ENCODE measurements at regions not wholly inside any gene's neighbourhood (a gene's known extent, or its start where the extent isn't known, plus 50 kb on each side); places are given as distances from the start of the nearest gene placed in this dataset.

DNA sequence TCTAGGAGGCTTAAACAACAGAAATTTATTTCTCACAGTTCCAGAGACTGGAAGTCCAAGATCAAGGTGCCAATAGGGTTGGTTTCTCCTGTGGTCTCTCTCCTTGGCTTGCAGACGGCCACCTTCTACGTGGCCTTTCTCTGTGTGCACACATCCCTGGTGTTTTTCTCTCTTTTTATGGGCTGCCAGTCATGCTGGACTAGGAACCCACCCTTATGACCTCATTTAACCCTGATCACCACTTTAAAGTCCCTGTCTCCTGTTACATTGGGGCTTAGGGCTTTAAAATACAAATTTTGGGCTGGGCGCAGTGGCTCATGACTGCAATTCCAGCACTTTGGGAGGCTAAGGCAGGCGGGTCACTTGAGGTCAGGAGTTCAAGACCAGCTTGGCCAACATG lies 157.1 kb downstream of the TLE1 start:
- no peak for ATAC-seq
- no peak for DNase-seq (ENCODE audit: missing footprints)
- intact Hi-C loops (cut with DNase I) = no loop called here

DNA sequence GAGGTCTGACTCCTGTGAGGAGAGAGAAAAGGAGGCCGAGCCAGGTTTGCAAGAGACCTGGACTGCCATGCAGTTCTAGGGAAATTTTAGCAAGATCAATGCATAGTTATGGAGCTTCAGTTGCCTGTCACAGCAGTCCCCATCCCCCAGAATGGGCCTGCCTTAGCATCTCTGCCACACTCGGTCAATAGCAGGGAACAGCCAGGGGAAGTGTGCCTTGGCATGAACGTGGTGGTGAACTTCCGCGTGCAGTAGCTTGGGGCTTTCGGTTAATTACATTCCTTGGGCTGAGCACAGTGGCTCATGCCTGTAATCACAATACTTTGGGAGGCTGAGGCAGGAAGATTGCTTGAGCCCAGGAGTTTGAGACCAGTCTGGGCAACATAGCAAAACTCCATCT lies 157.8 kb downstream of the TLE1 start:
- no peak for ATAC-seq
- DNase-seq (ENCODE audit: missing footprints) = no peak
- intact Hi-C loops (cut with DNase I) = no loop called here

DNA sequence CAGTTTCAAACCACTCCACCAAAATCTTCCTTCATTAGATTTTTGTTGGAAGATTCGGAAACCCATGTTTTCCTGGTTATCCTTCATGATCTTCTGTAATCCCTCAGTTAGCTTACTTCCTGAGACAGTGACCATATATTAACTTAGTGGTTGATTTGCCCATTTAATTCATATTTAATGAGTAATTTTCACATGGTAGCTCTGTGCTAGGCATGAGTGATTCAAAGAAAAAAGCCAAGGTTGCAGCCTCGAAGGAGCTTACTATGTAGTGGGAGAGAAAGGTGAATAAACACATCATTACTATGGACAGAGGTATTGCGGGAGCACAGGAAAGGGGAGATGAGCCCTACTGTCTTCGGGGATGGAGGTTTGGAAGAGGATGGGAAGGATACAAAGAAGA lies 158.5 kb downstream of the TLE1 start:
- no peak for ATAC-seq
- no peak for DNase-seq (ENCODE audit: missing footprints)
- intact Hi-C loops (cut with DNase I) = no loop called here

DNA sequence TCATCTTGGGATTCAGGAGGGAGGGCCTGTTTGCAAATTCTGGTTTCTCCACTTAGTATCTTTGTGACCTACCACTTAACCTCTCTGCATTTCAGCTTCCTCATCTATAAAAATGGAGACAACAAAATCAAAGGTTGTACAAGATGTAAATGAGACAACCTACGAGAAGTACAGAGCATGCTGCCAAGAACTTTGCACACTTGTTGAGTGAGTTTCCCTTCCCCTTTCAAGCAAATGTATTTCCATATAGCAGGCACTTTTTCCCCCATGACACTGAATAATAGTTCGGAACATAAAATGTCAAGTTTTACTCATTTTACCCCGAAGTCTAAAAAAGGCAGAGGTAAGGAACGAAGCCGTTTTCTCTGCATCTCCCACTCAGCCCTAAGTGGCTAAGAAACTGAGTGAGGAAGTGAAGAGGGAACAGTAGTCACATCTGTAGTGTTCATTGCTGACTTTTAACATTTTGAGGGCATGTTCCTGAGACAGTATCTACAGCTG lies 159.0 kb downstream of the TLE1 start:
- ATAC-seq = no peak
- intact Hi-C loops (cut with DNase I) = no loop called here

DNA sequence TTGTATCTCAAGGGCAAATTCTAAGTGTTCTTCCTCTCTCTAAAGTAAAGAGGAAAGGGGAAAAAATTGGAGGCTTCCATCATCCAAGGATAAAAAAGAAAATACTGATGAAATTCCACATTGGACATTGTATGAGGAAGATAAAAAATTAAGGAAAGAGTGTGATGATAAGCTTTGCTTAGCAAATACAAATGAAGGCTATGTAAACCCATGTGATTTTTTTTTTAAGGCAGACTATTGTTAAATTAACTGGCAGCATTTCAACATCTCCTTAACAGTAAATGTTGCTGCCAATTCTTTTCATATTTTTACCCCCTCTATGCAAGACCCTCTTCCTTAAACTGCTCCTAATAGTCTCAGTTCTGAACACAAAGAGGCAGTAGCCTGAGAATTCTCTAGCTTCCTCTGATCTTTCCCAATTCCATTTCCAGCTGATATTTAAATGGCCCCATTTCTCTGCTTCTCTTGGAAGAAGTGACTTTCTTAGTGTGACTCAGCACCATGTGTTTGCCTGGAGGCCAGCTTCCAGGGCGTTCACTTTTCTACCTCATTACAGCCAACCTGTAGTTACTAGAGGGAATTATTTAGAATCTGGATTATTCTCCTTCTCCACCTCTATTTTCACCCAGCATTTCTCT lies 159.7 kb downstream of the TLE1 start:
- ATAC-seq = peak; percentile 44
- DNase-seq (ENCODE audit: missing footprints) = no peak
- intact Hi-C loops (cut with DNase I) = loop anchor here (10.0 kb wide), 2 partner anchors 135 to 315 kb away; no protein-coding TSS in a partner anchor

More for the DNA sequence above, 159.0 kb downstream of the TLE1 start:
- no peak for DNase-seq (ENCODE audit: missing footprints)

- intact Hi-C loops (cut with DNase I) = loop anchor here (10.0 kb wide), 2 partner anchors 132 to 318 kb away; no protein-coding TSS in a partner anchor
- DNase-seq (ENCODE audit: missing footprints) = no peak
- ATAC-seq = peak; percentile 26
Observed at GRCh38 chr9:81526587-81526986, 162.8 kb downstream of the TLE1 start.

DNA sequence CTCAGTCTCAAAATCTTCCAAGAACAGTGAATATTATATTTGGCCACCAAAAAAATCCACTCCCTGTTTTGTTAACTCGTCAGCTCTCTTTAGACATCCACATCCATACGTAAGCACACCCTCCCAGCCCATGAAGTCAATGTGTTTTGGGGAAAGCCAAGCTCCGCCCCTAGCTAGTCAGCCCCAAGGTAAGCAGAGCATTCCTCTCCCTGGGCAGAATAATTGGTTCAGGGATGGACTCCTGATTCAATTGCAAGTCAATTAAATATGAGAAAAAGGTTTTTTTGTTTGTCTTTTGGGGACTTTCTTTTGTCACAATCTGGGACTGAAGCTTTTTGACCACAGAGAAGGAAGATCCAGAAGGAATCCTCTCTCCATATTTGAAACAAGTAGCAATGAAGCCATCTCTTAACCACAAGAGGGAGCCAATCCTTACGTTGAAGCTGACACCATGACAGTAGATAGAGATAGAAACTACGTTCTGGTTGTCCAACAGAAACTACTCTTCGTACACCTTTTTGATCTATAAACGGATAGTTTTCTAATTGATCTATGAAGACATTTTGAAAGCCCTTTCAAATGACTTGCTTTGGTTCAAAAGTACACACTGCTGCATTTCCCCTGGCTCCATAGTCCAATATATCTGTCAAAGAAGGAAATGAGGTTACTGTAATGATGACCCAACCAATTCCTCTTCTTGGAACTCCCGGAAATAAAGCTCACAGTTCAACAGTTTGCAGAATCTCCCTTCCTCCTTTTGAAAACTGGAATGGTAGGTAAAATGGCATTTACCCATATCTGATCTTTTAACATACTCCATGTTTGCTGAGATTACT lies 166.4 kb downstream of the TLE1 start:
- ATAC-seq (peak; percentile 71), DNase-seq (ENCODE audit: missing footprints) (no peak)
- intact Hi-C loops (cut with DNase I) = loop anchor here (1.0 to 10.0 kb wide), 4 partner anchors 128 to 1084 kb away; no protein-coding TSS in a partner anchor

DNA sequence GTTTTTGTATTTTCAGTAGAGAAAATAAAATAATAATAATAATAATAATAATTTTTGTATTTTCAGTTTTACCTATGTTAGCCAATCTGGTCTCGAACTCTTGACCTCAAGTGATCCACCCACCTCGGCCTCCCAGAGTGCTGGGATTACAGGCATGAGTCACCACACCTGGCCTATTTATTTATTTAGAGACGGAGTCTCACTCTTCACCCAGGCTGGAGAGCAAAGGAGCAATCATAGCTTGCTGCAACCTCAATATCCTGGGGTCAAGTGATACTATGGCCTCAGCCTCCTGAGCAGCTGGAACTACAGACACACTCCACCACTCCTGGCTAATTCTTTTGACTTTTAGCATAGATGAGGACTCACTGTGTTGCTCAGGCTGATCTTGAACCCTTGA lies 167.5 kb downstream of the TLE1 start:
- no peak for DNase-seq (ENCODE audit: missing footprints)
- intact Hi-C loops (cut with DNase I) = loop anchor here (5.0 to 10.0 kb wide), 3 partner anchors 127 to 1085 kb away; no protein-coding TSS in a partner anchor
- no peak for ATAC-seq

GRCh38 chr9:81519816-81520495 lies 169.4 kb downstream of the TLE1 start:
- DNase-seq (ENCODE audit: missing footprints) = no peak
- intact Hi-C loops (cut with DNase I) = loop anchor here (5.0 to 10.0 kb wide), 3 partner anchors 125 to 1087 kb away; no protein-coding TSS in a partner anchor

GRCh38 chr9:81517954-81518353 lies 171.4 kb downstream of the TLE1 start:
- intact Hi-C loops (cut with DNase I) = no loop called here
- DNase-seq (ENCODE audit: missing footprints) (no peak), ATAC-seq (no peak)

More at GRCh38 chr9:81519816-81520495, 169.4 kb downstream of the TLE1 start:
- no peak for ATAC-seq

GRCh38 chr9:81513059-81513458 lies 176.3 kb downstream of the TLE1 start:
- ATAC-seq (no peak), DNase-seq (ENCODE audit: missing footprints) (no peak)
- intact Hi-C loops (cut with DNase I) = no loop called here

- ATAC-seq (no peak), DNase-seq (ENCODE audit: missing footprints) (no peak)
- intact Hi-C loops (cut with DNase I) = no loop called here
Observed at GRCh38 chr9:81512641-81513040, 176.7 kb downstream of the TLE1 start.

GRCh38 chr9:81508476-81508875 lies 180.9 kb downstream of the TLE1 start:
- no peak for DNase-seq (ENCODE audit: missing footprints)
- intact Hi-C loops (cut with DNase I) = no loop called here
- ATAC-seq = no peak

DNA sequence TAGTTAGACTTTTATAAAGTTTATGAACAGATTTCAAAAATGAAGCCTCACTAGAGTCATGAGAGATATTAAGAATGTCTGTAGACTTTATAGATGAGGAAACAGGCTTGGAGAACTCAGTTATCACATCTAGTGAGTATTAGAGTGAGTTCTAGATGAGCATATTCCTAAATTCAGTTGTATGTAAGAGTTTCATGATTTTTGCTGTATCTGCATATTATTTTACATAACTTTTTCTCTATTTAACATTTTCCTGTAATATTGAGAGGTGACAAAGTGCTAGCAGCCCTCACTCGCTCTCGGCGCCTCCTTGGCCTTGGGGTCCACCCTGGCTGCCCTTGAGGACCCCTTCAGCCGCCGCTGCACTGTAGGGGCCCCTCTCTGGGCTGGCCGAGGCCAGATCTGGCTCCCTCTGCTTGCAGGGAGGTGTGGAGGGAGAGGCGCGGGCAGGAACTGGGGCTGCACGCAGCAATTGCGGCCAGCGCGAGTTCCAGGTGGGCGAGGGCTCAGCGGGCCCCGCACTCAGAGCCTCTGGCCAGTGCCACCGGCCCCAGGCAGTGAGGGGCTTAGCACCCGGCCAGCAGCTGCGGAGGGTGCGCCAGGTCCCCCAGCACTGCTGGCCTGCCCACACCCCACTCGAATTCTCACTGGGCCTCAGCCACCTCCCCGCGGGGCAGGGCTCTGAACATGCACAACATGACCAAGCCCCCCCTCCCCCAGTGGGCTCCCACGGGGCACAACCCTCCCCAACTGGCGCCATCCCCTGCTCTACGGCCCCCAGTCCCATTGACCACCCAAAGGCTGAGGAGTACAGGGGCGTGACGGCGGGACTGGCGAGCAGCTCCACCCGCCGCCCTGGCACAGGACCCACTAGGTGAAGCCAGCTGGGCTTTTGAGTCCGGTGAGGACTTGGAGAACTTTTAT lies 182.1 kb downstream of the TLE1 start:
- DNase-seq (ENCODE audit: missing footprints) = no peak
- ATAC-seq = no peak
- intact Hi-C loops (cut with DNase I) = no loop called here

GRCh38 chr9:81499594-81499993 lies 189.8 kb downstream of the TLE1 start:
- no peak for ATAC-seq
- intact Hi-C loops (cut with DNase I) = no loop called here
- no peak for DNase-seq (ENCODE audit: missing footprints)

GRCh38 chr9:81499021-81499454 lies 190.3 kb downstream of the TLE1 start:
- ATAC-seq = no peak
- intact Hi-C loops (cut with DNase I) = no loop called here
- DNase-seq (ENCODE audit: missing footprints) = no peak

DNA sequence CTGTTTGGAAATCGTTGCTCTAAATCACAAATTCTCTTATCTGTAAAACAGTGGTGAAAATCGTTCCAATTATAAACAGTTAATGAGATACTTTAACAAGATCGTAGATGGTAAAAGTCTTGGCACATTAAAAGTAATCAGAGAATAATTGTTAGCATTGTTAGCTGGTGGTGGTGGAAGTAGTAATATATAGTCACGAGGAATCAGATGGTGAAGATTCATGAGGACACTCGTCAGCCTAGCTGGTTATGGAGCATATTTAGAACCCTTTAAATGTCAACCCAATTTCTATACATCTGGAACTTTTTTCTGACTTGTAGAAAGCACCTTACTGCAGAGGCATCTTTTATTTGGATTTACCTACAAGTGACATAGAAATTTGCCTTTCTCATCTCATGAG lies 190.8 kb downstream of the TLE1 start:
- intact Hi-C loops (cut with DNase I) = no loop called here
- ATAC-seq (no peak), DNase-seq (ENCODE audit: missing footprints) (no peak)

DNA sequence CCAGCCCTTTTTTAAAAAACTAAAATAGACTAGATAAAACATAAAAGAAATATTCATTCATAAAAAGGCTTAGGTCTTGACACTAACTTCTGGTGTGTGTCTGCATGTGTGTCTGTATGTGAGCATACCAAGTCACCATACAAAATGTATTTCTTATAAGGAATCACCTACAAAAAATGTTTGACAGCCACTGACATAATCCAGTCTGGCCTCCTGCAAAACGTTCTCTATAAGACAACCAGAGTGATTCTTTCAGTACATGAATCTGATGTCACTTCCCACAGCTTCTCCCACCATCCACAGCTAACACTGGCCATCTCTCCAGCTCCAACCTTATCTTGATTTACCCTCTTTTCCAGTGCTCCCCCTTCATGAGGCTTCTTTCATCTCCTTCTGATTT lies 192.3 kb downstream of the TLE1 start:
- no peak for ATAC-seq
- no peak for DNase-seq (ENCODE audit: missing footprints)
- intact Hi-C loops (cut with DNase I) = no loop called here
